GM12878 (cell line): ENCODE measurements at regions not wholly inside any gene's neighbourhood (a gene's known extent, or its start where the extent isn't known, plus 50 kb on each side); places are given as distances from the start of the nearest gene placed in this dataset.

Source experiments
- ATAC-seq: fragments of 200-7000 bp; cut with Tn5 transposase; 3 replicates; pipeline ENCODE4 v1.9.1; 2020; ENCODE audit warnings: mild to moderate bottlenecking, moderate library complexity
- BruUV-seq: library from RNA; stranded (reverse); fragments of 400-500 nt; replicated peaks from 2 replicates; lab custom pipeline; 2021; lab: Mats Ljungman, UMichigan
- CTCF ChIA-PET: fragments of 300-600 bp; sonication (Branson Sonifier 250); formaldehyde crosslinking; extraction: SDS; loops from one replicate; lab custom pipeline; 2021; ENCODE audit warnings: inconsistent platforms; lab: Yijun Ruan, JAX
- POLR2A ChIA-PET: fragments of 350-600 bp; formaldehyde crosslinking; extraction: SDS; loops from one replicate; lab custom pipeline; 2021; ENCODE audit warnings: inconsistent platforms; lab: Charles Lee
- RAD21 ChIA-PET: fragments of 300-600 bp; sonication (Branson Sonifier 250); formaldehyde crosslinking; loops from one replicate; lab custom pipeline; 2023; ENCODE audit warnings: antibody characterized with exemption; ENCODE audit not compliant: unreplicated experiment; lab: Charles Lee
- SMC1A ChIA-PET: fragments of 300-600 bp; sonication (Branson Sonifier 250); formaldehyde crosslinking; loops from one replicate; lab custom pipeline; 2023; ENCODE audit not compliant: unreplicated experiment, uncharacterized antibody; lab: Charles Lee
- DNase-seq: peaks from one replicate; pipeline ENCODE4 v3.0.0-alpha.2; 2011; ENCODE audit warnings: low read depth, low spot score
- FAIRE-seq: peaks from 3 replicates; lab custom pipeline; 2011; peaks lifted over from hg19 to GRCh38; lab: Jason Lieb, UNC
- H2AFZ ChIP-seq: 2 replicates; pipeline ENCODE4 v1.6.0; 2011; ENCODE audit warnings: low read depth, low read length, control low read depth; ENCODE audit not compliant: control insufficient read depth
- H3K27ac ChIP-seq: 2 replicates; pipeline ENCODE4 v1.5.1; 2011; ENCODE audit warnings: control low read depth; ENCODE audit not compliant: control insufficient read depth, insufficient read depth
- H3K27me3 ChIP-seq, 2 experiments: replicated peaks in 1 of 2; 2 replicates each; pipeline versions ENCODE4 v1.6.0 to v1.6.1; 2011; ENCODE audit warnings: low read length in 1 of 2; ENCODE audit not compliant: control insufficient read depth in 2 of 2, insufficient read depth in 2 of 2
- H3K36me3 ChIP-seq, 2 experiments: 2 replicates each; pipeline ENCODE4 v1.5.1; 2011; ENCODE audit warnings: low read length in 1 of 2; ENCODE audit not compliant: control insufficient read depth in 2 of 2, insufficient read depth in 2 of 2
- H3K4me1 ChIP-seq: 2 replicates; pipeline ENCODE4 v1.6.1; 2011; ENCODE audit warnings: mild to moderate bottlenecking, low read length, moderate library complexity, mixed read lengths; ENCODE audit not compliant: control insufficient read depth, insufficient read depth
- H3K4me2 ChIP-seq: 2 replicates; pipeline ENCODE4 v1.6.0; 2011; ENCODE audit warnings: control low read depth; ENCODE audit not compliant: control insufficient read depth, insufficient read depth
- H3K4me3 ChIP-seq: fragments of 200-600 bp; sonication (generic); 2 replicates; pipeline ENCODE4 v1.5.1; 2016
- H3K79me2 ChIP-seq: 2 replicates; pipeline ENCODE4 v1.6.0; 2011; ENCODE audit warnings: low read length; ENCODE audit not compliant: control insufficient read depth, insufficient read depth
- H3K9ac ChIP-seq: 2 replicates; pipeline ENCODE4 v1.8.0; 2011; ENCODE audit warnings: low read length, control low read depth, mixed read lengths; ENCODE audit not compliant: control insufficient read depth, insufficient read depth
- H3K9me3 ChIP-seq: replicated peaks from 3 replicates; pipeline ENCODE4 v1.5.1; 2011; ENCODE audit warnings: mild to moderate bottlenecking, low read length; ENCODE audit not compliant: control insufficient read depth, insufficient read depth
- H4K20me1 ChIP-seq: 2 replicates; pipeline ENCODE4 v1.6.0; 2011; ENCODE audit not compliant: control insufficient read depth, insufficient read depth
- ATF7 ChIP-seq: fragments of 450-650 bp; IDR thresholded peaks from 2 replicates; pipeline ENCODE4 v1.6.1; 2016; ENCODE audit warnings: low read depth, mild to moderate bottlenecking
- CHD2 ChIP-seq: IDR thresholded peaks from 2 replicates; pipeline ENCODE4 v1.6.1; 2011; ENCODE audit warnings: low read depth, low read length, improper control_type of control experiment, borderline replicate concordance
- KAT2A ChIP-seq: conservative IDR thresholded peaks from 2 replicates; pipeline ENCODE4 v1.6.1; 2011; ENCODE audit warnings: low read depth, low read length; ENCODE audit not compliant: control insufficient read depth
- MYC ChIP-seq: IDR thresholded peaks from 2 replicates; pipeline ENCODE4 v1.6.1; 2011; ENCODE audit warnings: mild to moderate bottlenecking, low read length, moderate library complexity, inconsistent platforms; ENCODE audit not compliant: insufficient read depth, insufficient replicate concordance, insufficient read length, severe bottlenecking
- POLR2AphosphoS2 ChIP-seq: IDR thresholded peaks from 2 replicates; pipeline ENCODE4 v1.6.1; 2011; ENCODE audit warnings: low read depth, mild to moderate bottlenecking, low read length, improper control_type of control experiment, moderate library complexity
- POU2F2 ChIP-seq: IDR thresholded peaks from 3 replicates; pipeline ENCODE4 v1.6.1; 2011; ENCODE audit warnings: low read depth, mild to moderate bottlenecking, low read length, borderline replicate concordance
- SREBF1 ChIP-seq: IDR thresholded peaks from 2 replicates; pipeline ENCODE4 v1.6.1; 2012; ENCODE audit warnings: mild to moderate bottlenecking, low read length
- WGBS: methylation state at CpG from one replicate; pipeline ENCODE4 v1.1.6; 2016; ENCODE audit warnings: low lambda C conversion rate; ENCODE audit not compliant: insufficient replicate concordance, insufficient coverage; ENCODE audit errors: missing lambda C conversion rate; 5-methylcytosine and 5-hydroxymethylcytosine counted together
- in situ Hi-C: fragments of 300-500 bp; cut with MboI; formaldehyde crosslinking; loops from 9 replicates; pipeline ENCODE4 v1.14.3; 2018; ENCODE audit warnings: mixed read lengths
- intact Hi-C: fragments of 100-400 bp; cut with micrococcal nuclease; formaldehyde crosslinking; loops from one replicate; pipeline ENCODE4 v1.14.2; 2022; ENCODE audit not compliant: unreplicated experiment
- TF ChIP-seq, protein P1 (sequence below): IDR thresholded peaks from 2 replicates; pipeline ENCODE4 v1.6.1; 2011; ENCODE audit warnings: borderline replicate concordance, low read depth, mild to moderate bottlenecking, moderate library complexity, mixed read lengths, low read length; ENCODE audit not compliant: insufficient read depth; ENCODE audit errors: extremely low read length
- TF ChIP-seq, protein P2 (sequence below), 3 experiments: IDR thresholded peaks in 2 of 3; conservative IDR thresholded peaks in 1 of 3; 2 replicates each; pipeline ENCODE4 v1.5.1; 2011; ENCODE audit warnings: low read depth in 3 of 3, low read length in 3 of 3, mild to moderate bottlenecking in 3 of 3, control low read depth in 2 of 3, moderate library complexity in 2 of 3, inconsistent platforms in 1 of 3, mixed read lengths in 1 of 3; ENCODE audit not compliant: control insufficient read depth in 2 of 3, insufficient read depth in 1 of 3; ENCODE audit errors: extremely low read depth in 1 of 3

DNA sequence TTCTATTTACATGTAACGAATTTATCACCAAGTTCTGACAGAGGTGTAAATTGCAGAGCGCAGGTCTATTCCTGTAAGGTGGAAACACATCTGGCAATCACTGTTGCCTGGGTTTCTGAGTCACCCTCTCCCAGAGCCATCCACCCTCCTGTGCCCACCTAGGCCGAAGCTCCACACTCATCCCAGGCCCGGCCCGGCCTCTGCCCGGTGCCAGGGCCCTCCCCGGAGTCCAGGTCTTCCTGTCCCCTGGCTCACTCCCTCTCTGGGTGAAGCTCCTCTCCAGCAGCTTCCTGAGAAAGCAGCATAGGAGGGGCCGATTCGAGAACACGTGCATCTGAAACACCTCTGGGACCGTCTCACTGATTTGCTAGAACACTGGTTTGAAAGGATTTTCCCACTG lies 308.2 kb downstream of the SHANK2 start:
- no peaks in the 10 kb centered on the region for H3K4me1 ChIP-seq
- no peak overlapping the region for H3K9ac ChIP-seq
- BruUV-seq, result no TSS peak
- ChIA-PET CTCF (no interaction called here), POLR2A (no interaction called here), RAD21 (no interaction called here), SMC1A (no interaction called here)
- ATAC-seq, result no peak
- no peak for TF ChIP-seq KAT2A
- no peak for TF ChIP-seq POLR2AphosphoS2
- TF ChIP-seq, protein P1, sequence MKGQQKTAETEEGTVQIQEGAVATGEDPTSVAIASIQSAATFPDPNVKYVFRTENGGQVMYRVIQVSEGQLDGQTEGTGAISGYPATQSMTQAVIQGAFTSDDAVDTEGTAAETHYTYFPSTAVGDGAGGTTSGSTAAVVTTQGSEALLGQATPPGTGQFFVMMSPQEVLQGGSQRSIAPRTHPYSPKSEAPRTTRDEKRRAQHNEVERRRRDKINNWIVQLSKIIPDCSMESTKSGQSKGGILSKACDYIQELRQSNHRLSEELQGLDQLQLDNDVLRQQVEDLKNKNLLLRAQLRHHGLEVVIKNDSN, result no peak
- no peak for TF ChIP-seq MYC
- TF ChIP-seq ATF7, result no peak
- no peak for TF ChIP-seq CHD2
- TF ChIP-seq, protein P2, sequence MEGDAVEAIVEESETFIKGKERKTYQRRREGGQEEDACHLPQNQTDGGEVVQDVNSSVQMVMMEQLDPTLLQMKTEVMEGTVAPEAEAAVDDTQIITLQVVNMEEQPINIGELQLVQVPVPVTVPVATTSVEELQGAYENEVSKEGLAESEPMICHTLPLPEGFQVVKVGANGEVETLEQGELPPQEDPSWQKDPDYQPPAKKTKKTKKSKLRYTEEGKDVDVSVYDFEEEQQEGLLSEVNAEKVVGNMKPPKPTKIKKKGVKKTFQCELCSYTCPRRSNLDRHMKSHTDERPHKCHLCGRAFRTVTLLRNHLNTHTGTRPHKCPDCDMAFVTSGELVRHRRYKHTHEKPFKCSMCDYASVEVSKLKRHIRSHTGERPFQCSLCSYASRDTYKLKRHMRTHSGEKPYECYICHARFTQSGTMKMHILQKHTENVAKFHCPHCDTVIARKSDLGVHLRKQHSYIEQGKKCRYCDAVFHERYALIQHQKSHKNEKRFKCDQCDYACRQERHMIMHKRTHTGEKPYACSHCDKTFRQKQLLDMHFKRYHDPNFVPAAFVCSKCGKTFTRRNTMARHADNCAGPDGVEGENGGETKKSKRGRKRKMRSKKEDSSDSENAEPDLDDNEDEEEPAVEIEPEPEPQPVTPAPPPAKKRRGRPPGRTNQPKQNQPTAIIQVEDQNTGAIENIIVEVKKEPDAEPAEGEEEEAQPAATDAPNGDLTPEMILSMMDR (IDR thresholded peaks at IDR 0.05 in 2 of 3, conservative IDR thresholded peaks at IDR 0.05 in 1 of 3; ENCODE audit: control insufficient read depth in 2 of 3, extremely low read depth in 1 of 3, insufficient read depth in 1 of 3, low read depth in 3 of 3, low read length in 3 of 3), result no peak
- TF ChIP-seq POU2F2, result no peak
- TF ChIP-seq SREBF1, result no peak
- in situ Hi-C loops, result no loop called here
- peaks cover 3% of the 10 kb centered on the region; the same call in 1 of the 3 replicates for H3K9me3 ChIP-seq
- no peak for FAIRE-seq
- no peak overlapping the region for H3K4me3 ChIP-seq
- no peak overlapping the region for H3K27ac ChIP-seq
- H2AFZ ChIP-seq, result no peak overlapping the region
- no peak overlapping the region for H3K4me2 ChIP-seq
- intact Hi-C loops, result no loop called here
- no peak for DNase-seq
- no peaks in the 10 kb centered on the region for H3K36me3 ChIP-seq
- WGBS, result 25% methylated on average over 11 of the region's 11 CpGs
- no peaks in the 10 kb centered on the region for H4K20me1 ChIP-seq
- no peaks in the 10 kb centered on the region for H3K79me2 ChIP-seq
- H3K27me3 ChIP-seq, result no peaks in the 10 kb centered on the region
